D721Med (cell line): ENCODE measurements at regions not wholly inside any gene's neighbourhood (a gene's known extent, or its start where the extent isn't known, plus 50 kb on each side); places are given as distances from the start of the nearest gene placed in this dataset.
"Not testable (repeated sequence)": the region's sequence is repeated elsewhere in the genome, so short reads cannot be mapped to it uniquely, and the experiment has no call there.

Source experiments
- DNase-seq: peaks from one replicate; pipeline ENCODE4 v3.0.0; 2011; ENCODE audit warnings: low spot score; ENCODE audit not compliant: insufficient read length
- FAIRE-seq: peaks from 2 replicates; lab custom pipeline; 2011; peaks lifted over from hg19 to GRCh38; lab: Jason Lieb, UNC
- TF ChIP-seq, protein P1 (sequence below): IDR thresholded peaks from 2 replicates; pipeline ENCODE4 v1.5.1; 2012; ENCODE audit warnings: mild to moderate bottlenecking, control low read depth; ENCODE audit not compliant: insufficient read depth; ENCODE audit errors: missing control alignments

DNA sequence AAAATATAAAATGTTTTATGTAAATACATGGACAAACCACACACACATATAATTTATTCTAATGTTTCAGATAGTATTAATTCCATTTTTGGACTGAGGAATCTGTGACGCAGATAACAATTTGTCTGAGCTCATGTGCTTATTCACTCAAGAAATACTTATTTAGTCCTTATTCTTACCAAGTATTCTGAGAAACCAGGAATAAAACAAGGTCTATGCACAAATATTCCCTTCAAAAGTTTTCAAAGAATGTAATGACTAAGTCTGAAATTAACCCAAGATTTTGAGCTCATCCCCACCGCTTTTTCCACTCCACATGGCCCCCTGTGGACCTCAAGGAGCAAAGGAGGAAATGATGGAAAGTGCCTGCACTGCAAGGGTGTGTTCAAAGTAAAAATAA lies 1022.3 kb downstream of the EFNA5 start:
- DNase-seq (no peak), FAIRE-seq (no peak)
- TF ChIP-seq, protein P1, sequence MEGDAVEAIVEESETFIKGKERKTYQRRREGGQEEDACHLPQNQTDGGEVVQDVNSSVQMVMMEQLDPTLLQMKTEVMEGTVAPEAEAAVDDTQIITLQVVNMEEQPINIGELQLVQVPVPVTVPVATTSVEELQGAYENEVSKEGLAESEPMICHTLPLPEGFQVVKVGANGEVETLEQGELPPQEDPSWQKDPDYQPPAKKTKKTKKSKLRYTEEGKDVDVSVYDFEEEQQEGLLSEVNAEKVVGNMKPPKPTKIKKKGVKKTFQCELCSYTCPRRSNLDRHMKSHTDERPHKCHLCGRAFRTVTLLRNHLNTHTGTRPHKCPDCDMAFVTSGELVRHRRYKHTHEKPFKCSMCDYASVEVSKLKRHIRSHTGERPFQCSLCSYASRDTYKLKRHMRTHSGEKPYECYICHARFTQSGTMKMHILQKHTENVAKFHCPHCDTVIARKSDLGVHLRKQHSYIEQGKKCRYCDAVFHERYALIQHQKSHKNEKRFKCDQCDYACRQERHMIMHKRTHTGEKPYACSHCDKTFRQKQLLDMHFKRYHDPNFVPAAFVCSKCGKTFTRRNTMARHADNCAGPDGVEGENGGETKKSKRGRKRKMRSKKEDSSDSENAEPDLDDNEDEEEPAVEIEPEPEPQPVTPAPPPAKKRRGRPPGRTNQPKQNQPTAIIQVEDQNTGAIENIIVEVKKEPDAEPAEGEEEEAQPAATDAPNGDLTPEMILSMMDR, result no peak

DNA sequence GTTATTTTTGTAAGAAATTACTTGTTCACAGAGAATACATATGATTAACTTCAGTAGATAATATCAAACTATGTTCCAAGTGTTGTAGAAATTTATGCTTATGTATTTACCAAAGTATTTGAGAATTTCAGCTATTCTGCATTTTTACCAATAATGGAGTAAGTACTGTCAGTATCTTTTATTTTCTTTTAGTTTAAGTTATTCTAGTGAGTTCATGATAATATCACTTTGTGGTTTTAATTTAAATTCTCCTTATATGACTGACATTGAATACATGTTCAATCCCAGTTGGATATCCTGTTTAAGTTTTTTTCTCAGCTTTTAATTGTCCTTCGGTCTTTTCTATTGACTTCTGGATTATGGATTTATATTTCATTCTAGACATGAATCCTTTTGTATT lies 1024.6 kb downstream of the EFNA5 start:
- TF ChIP-seq, protein P1, result no peak
- FAIRE-seq (no peak), DNase-seq (no peak)

DNA sequence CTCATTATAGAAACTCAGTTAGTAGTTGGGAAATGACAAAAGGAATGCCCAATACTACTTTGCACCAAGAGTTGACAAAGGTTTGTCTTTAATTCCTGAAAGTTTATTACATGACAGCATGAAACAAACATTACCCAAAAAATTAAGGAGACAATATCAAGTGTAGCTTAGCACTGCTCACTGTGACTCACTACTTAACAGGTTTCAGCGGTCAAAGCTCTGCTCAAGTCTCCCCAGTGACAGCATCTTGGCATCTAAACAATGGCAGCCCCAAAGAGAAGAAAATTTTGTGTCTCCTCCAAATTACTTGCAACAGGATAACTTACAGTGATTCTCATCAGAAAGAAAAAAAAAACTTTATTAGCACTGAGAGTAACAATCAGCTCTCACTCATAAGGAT lies 1030.2 kb downstream of the EFNA5 start:
- FAIRE-seq, result no peak
- TF ChIP-seq, protein P1, result no peak
- no peak for DNase-seq

DNA sequence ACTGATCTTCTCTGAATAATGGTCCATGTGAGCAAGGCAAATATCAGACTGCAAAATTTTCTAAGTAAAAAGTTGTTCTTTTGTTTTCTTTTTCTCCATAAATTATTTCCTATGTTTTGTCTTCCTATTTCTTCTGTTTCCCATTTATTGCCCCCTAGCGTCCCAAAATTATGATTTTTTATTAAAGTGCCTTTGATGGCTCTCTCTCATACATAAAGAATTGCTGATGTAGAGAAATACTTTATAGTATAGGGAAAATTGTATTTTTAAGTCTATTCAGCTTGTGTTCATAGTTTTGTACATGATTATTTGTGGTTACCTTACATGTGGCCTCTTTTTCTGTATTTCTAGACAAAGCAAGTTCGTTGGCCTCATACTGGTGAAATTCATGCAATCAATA lies 1031.2 kb downstream of the EFNA5 start:
- DNase-seq (no peak), FAIRE-seq (no peak)
- TF ChIP-seq, protein P1, result no peak

DNA sequence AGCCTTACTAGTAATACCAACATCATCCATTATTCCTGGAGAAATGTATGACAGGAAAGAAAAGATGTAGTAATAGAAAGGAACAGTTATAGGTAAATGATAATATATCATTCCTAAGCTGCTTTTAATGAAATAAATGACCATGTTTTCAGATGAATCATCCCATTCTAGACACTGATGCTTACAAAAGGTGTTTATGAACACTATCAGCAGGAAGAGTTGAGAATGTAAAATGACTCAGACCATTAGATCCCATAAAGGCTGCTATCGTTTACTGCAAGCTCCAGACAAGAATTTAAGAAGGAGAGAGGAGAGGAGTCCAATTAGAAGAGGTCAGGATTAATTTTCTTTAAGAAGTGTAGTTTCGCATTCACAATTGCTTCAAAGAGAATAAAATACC lies 1033.5 kb downstream of the EFNA5 start:
- FAIRE-seq, result no peak
- TF ChIP-seq, protein P1, result no peak
- DNase-seq, result no peak

DNA sequence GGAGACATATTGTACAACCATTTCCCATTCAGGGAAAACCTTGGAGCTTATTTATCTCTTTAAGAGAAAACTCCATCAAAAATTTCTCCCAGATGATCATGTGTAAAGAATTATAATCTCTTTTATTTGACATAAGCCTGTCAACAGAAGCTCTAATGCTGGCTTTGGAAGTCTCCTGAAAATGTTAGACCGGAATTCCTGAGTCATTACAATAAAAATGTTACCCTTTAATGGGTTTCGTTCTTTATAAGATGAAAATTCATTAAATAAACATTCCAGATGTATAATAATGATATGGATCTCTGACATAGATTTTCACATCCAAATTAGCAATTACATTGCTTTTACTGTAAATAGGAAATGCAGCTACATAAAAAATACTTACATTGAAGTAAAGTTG lies 1036.4 kb downstream of the EFNA5 start:
- TF ChIP-seq, protein P1, result no peak
- FAIRE-seq (no peak), DNase-seq (no peak)

DNA sequence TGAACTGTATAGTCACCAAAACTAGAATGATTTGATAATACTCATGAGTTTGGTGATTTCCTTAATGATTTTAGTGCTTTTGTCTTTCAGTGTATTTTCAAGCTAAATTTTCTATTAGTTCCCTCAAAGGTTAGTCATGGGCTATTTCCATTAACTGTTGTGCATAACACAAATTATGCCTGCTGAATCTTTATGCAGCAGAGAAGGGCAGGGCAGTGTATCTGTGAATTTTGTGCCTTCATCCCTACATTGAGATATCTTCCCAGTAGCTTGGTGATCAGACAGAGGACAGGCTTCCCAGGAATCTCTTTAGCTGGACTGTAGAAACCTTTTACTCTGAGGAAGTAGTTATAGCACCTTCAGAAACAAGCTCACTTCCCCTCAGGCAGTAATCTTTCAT lies 1036.9 kb downstream of the EFNA5 start:
- FAIRE-seq, result no peak
- no peak for DNase-seq
- TF ChIP-seq, protein P1, result no peak

DNA sequence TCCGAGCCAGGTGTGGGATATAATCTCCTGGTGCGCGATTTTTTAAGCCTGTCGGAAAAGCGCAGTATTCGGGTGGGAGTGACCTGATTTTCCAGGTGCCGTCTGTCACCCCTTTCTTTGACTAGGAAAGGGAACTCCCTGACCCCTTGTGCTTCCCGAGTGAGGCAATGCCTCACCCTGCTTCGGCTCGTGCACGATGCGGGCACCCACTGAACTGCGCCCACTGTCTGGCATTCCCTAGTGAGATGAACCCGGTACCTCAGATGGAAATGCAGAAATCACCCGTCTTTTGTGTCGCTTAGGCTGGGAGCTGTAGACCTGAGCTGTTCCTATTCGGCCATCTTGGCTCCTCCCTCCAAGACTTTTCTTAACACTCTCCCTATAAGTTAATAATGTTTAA lies 1042.3 kb downstream of the EFNA5 start:
- not testable (repeated sequence) for FAIRE-seq, DNase-seq
